SK-N-MC (cell line): ENCODE measurements at regions not wholly inside any gene's neighbourhood (a gene's known extent, or its start where the extent isn't known, plus 50 kb on each side); places are given as distances from the start of the nearest gene placed in this dataset.

Source experiments
- EZH2 ChIP-seq: fragments of 200-600 bp; sonication (generic); IDR thresholded peaks from one replicate; pipeline ENCODE4 v1.6.1; 2017; ENCODE audit warnings: antibody characterized with exemption
- FOXP2 ChIP-seq: optimal IDR thresholded peaks from 2 replicates; pipeline ENCODE3; 2011; ENCODE audit warnings: mild to moderate bottlenecking, moderate library complexity; ENCODE audit not compliant: insufficient read depth; ENCODE audit errors: extremely low read length, control extremely low read depth
- POLR2AphosphoS5 ChIP-seq: IDR thresholded peaks from 2 replicates; pipeline ENCODE4 v1.6.1; 2012; ENCODE audit warnings: mild to moderate bottlenecking, low read depth, low read length, borderline replicate concordance

DNA sequence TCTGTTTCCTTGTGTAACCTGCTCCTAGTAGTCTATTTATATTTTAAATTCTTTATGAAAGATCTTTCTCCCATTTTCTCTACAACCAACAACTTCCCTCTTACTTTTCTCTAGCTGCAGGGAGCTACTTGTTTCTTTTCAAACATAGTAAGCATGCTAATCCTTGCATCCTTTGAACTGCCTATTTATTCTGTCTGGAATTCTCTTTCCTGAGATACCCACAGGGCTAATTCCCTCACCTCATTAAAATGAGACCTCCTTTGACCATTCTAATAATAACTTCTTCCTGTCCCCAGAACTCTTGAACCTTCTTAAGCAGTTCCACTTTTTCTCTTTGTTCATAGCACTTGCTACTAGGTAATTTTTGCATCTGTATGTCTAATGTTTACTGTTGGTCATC, 620.6 kb upstream of the CDH18 start:
- no peak for TF ChIP-seq EZH2
- TF ChIP-seq POLR2AphosphoS5, result no peak
- TF ChIP-seq FOXP2, result no peak
